ENCODE measurements at regions not wholly inside any gene's neighbourhood (a gene's known extent, or its start where the extent isn't known, plus 50 kb on each side); places are given as distances from the start of the nearest gene placed in this dataset.
A peak's percentile ranks its signal among the peaks of the same experiment; 100 is the strongest.
"Not testable (repeated sequence)": the region's sequence is repeated elsewhere in the genome, so short reads cannot be mapped to it uniquely, and the experiment has no call there.

DNA sequence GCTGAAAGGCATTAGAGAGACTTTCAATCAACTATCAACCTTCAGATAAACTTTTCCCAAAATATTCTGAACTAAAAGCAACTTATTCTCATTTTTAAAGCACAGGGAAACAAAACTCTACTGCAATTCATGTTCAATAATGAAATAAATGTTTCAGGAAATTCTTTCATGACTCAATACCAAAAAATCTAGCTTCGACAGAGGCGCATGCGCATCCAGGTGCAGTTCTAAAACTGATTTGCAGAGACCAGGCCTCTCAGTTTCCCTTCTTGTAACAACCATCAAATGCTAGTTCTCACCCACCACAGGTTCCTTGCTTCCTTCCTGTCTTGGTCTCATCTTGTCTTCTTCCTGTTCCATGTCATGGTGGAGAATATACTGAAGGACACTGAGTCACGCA lies 55.3 kb upstream of the NRBF2 start:
- DNase-seq = no peak

DNA sequence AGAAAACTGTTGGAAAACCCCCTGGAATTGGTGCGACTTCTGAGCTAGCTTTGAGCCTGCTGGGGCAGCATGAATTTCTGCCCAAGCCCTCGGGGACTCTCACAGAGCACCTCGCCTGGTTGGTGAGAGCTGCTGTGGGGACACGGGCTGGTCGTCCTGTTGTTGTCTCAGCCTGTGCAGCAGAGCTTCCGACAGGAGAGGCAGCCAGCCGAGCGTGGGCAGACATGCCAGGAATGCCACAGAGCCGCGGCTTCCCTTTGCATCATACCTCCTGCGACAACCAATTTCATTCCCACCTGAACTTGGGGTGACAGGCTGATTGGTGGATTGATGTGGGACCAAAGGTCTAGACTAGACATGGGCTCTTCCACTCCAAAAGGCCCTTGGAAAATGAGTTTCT lies 60.2 kb upstream of the NRBF2 start:
- DNase-seq = no peak

DNA sequence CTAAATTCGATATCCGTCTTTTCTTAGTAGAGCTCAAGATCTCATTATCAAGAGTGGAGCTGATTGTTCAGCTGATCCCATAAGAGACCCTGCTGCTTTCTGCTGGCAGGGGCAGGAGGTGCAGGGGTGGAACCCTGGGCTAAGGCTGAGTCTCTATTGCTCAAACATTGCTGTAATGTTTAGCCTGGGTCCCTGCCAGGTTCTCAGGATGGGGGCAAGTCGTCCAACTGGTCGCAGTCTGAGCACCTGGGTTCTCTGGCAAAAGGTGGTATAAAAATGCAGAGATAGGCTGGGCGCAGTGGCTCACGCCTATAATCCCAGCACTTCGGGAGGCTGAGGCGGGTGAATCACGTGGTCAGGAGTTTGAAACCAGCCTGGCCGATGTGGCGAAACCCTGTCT lies 62.0 kb upstream of the NRBF2 start:
- DNase-seq = no peak

DNA sequence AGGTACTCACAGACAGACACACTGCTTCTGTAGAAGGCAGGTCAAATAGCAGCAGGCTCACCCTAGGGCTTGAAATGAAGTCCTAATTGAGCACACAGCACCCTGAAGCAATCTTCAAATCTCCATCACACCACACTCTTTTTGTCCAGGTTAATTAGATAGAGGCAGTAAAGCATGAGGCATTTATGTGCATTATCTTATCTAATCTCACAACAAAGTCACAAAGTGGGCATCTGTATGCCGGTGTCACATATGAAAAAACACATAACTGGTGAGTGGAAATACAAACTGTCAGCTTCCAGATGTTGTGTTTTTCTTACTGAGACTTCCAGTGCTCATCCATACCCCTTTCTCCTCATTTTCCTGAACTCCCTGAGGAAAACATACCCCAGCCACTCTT lies 63.8 kb upstream of the NRBF2 start:
- no peak for DNase-seq

DNA sequence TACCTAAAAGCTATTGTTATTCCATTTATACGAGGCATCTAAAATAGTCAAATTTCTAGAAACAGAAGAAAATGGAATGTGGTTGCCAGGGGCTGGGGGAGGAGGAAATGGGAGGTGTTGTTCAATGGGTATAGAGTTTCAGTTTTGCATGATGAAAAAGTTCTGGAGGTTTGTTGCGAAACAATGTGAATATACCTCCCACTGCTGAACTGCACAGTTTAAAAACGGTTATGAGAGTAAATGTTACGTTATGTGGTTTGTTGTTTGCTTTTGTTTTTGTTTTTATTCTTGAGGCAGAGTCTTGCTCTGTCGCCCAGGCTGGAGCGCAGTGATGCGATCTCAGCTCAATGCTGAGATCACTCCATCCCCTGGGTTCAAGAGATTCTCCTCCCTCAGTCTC lies 64.9 kb upstream of the NRBF2 start:
- peak in 1 of 2 donors; percentile 13 for DNase-seq

DNA sequence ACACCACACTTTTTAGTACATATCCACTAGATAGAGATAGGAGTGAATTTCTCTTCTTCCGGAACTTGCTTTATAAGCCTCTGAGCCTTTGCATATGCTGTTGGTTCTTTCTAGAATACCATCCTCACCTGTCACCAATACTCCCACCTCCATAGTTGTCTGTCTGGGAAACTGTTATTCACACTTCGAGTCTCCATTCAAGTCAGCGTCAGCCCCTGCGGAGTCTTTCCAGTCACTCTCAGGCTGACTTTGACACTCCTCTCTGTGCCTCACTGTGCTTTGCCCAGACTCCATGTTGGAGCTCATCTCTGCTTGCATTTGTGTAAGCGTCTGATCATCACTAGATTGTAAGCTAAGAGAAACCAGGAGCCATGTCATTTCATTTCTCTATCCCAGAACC lies 66.5 kb upstream of the NRBF2 start:
- no peak for DNase-seq

DNA sequence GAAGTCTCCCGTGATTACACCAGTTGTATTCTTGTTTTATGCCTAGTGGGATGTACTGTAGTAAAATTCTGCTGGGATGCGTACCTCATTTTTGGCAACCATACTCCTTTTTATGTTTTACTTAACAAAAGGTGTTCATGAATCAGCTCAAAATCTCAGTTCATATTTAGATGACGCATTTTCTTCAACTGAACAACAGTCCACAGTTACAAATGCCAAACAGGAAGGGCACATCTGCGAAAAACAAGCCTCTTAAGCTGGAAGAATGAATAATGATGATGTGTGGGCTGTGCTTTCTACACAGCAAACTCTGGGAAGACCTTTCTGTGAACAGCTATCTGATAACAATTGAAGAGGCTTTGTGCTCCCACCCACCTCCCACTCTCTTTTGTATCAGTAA lies 68.4 kb upstream of the NRBF2 start:
- no peak for DNase-seq

DNA sequence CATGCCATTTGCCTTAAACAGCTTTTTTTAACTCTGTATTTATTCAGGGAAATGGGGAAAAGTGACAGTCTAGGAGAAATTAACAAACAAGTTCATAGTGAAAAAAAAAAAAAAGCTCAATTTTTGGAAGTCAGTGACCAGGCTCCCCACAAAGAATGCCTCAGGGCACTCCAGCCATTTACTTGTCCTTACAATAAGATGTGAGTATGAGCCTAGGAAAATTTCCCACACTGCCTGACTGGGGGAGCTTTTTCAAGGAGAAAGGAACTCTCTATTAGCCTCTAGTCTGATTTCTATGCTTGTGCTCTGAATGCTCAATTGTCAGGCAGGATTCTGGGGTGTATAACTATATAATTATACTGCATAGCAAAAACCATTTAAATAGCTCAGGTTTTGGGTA lies 74.9 kb upstream of the NRBF2 start:
- no peak for DNase-seq

DNA sequence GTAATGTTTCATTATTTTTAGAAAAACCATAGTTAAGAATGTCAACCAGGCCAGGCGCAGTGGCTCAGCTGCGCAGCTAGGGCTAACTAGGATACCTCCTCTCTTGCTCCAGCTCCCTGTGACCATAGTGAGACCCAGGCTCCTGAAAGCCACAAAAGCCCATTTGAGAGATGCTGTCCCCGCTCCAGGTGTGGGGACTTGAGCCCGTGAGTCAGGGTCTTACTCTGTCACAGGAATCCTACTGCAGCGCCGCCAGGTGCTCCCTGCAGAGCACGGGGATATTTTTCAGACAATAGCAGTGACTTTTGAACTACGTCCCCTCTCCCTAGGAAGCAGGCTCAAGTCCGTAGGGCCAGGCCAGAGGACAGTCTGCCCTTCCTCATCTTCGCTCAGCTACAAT lies 75.6 kb upstream of the NRBF2 start:
- no peak for DNase-seq

DNA sequence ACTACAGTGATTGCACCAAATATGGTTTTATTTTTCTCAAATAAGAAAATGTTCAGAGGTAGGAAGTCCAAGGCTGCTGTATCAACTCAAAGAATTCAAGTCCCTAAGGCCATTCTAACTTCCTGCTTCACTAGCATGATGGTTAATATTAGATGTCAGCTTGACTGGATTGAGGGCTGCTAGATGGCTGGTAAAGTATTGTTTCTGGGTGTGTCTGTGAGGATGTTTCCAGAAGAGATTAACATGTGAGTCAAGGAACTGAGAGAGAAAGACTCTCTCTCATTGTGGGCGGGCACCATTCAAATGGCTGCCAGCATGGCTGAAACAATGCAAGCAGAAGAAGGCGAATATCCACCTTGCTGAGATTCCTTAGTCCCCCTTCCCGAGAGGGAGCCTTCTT lies 77.4 kb upstream of the NRBF2 start:
- no peak for DNase-seq

DNA sequence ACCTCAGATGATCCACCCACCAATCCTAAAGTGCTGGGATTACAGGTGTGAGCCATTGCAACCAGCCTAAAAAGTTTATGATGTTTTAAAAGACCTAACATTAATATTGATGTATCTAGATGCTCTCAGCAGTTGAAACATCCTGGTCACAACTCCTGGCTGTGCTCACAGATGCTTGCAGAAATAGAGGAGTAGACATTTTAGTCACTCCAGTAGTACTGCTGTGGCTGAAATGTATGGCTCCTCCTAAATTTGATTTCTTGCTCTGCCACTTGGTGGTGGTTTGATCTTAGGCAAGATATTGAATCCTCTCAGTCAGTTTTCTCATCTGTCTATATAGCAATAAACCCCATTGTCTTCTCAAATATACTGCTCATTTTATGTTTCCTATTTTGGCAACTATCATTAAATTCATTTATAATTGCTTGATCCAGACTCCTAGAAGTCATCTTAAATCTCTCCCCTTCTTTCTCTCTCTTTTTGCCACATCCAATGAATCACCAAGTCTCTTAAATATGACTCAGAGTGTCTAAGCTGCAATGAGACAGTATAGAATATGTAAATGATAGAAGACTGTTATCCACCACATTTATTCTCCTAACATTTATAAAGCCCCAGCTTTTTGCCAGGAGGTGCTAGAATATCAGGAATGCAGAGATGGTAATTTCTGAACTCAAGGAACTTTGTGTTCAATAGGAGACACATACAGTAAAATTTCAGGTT lies 78.1 kb upstream of the NRBF2 start:
- DNase-seq = no peak

DNA sequence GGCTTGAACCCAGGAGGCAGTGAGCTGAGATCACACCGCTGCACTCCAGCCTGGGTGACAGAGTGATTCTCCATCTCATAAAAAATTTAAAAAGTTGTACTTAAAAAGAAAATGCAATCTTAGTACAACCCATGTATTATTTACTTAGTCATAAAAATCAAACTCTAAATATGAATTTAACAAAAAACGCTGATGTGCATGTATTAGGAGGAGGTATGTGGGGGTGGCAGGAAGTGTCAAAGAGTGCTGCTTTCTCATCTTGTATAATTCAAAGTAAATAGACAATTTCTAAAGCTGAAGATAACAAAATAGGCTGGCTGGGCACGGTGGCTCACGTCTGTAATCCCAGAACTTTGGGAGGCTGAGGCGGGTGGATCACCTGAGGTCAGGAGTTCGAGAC lies 81.0 kb upstream of the NRBF2 start:
- DNase-seq = no peak

DNA sequence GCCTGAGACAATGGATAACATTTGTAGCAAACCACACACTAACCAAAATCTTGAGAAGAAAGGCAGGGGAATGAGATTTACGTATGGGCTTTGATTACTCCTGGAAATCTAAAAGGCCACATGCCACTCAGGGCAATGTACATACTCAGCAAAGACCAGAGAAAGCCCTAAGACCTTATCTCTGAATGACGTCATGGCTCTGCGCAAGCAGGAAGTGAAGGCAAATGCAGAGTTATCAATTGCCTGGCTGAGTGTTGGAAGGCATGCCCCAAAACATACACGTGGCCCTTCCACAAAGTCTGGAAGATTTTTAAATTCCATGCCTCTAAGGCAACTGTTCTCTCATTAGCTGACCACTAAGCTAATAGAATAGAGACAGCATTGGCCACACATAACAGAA lies 90.9 kb upstream of the NRBF2 start:
- no peak for DNase-seq

DNA sequence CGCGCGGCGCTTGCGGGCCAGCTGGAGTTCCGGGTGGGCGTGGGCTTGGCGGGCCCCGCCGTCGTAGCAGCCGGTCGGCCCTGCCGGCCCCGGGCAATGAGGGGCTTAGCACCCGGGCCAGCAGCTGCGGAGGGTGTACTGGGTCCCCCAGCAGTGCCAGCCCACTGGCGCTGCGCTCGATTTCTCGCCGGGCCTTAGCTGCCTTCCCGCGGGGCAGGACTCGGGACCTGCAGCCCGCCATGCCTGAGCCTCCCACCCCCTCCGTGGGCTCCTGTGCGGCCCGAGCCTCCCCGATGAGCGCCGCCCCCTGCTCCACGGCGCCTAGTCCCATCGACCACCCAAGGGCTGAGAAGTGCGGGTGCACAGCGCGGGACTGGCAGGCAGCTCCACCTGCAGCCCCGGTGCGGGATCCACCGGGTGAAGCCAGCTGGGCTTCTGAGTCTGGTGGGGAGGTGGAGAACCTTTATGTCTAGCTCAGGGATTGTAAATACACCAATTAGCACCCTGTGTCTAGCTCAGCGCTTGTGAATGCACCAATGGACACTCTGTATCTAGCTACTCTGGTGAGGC lies 99.4 kb upstream of the NRBF2 start:
- not testable (repeated sequence) for DNase-seq

DNA sequence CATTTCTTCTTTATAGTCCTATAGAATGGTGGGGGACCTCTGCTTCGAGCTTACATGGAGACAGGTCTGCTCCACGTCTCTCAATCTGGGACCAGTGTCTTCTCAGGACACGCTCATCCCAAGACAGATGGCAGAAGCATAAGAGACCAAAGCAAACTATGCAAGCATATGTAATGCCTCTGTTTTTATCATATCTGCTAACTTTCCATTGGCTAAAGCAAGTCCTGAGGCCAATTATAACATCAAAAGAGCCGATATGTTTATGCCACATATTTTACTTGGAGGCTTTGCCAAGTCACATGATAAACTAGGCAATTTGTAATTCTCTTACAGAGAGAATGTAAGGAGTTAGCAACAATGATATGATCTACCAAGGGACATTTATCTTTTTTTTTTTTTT lies 102.6 kb upstream of the NRBF2 start:
- no peak for DNase-seq

DNA sequence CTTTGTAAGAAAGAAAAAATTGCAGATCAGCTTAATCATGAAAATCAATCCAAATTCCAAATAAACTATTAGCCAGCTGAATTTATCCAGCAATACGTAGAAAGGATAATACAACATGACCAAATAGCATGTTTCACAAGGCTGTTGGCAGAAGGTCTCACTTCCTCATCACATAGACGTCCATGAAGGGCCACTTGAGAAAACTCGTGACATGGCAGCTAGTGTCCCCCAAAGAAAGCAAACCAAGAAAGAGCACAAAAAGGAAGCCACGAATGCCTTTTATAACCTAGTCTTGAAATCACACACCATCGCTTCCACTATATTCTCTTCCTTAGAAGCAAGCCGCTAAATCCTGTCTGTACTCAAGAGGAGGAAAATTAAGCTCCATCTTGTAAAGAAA lies 105.6 kb upstream of the NRBF2 start:
- no peak for DNase-seq

DNA sequence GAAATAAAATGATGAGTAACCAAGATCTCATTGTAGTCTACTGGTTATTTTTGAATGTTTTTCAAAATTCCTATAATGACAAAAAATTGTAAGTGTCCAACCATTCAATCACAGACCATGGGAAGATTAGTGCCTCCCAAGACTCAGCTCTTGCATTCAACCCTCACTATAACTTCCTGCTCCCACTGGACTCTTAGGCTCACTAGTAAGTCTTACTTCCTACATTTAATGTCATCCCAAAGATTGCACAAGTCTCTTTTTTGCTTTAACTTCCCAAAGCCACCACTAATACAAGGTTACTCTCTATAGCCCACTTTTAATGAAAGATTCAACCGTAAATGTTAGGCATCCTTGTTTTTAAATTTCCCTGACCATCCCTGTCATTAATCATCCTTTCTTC lies 111.9 kb upstream of the NRBF2 start:
- DNase-seq = no peak

DNA sequence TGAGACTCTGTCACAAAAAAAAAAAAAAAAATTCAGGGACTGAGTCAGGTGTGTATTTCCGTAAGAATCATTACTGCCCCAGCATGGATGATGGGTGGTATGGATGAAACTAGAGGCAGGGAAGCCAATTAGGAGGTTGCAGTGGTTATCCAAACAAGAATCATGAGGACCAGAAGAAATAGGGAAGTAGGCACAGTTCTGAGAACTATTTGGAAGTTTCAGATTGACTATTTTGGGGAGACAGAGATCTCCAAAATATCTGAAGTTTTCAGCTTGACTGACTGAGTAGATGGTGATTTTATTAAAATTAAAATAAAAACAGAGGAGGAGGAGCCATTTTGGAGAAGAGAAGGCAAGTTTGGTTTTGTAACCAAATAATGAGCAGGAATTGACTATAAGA lies 119.4 kb upstream of the NRBF2 start:
- DNase-seq = no peak

DNA sequence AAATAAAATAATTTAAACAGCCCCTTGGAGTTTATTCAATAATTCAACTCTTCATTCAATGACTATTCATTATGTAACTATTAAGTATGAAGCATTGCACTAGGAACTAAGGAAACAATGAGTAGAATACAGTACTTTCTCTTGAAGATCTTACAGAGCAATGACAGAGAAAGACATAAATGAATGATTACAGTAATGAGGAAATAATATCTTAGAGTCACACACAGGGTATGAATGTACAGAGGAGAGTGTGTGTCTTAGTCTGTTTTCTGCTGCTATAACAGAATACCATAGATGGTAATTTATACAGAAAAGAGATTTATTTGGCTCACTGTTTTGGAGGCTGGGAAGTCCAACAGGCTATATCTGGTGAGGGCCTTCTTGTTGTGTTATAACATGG lies 120.5 kb upstream of the NRBF2 start:
- DNase-seq = no peak

DNA sequence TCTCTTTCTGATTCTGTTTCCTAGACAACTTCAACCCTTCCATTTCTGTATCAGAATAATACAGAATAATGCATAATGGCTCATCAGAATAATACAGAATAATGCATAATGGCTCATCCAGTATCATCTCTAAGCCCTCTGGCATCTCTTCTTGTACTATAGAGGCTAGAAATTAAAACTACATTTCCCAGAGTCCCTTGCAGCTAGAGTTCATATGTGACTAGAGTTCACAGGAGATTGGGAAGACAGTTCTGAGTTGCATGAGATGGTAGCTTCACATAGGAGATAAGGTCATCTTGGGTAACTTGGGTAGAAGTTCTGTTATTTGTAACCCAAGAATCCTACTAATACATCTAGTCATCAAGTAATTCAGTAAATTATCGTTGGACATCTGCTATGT lies 122.9 kb upstream of the NRBF2 start:
- no peak for DNase-seq

DNA sequence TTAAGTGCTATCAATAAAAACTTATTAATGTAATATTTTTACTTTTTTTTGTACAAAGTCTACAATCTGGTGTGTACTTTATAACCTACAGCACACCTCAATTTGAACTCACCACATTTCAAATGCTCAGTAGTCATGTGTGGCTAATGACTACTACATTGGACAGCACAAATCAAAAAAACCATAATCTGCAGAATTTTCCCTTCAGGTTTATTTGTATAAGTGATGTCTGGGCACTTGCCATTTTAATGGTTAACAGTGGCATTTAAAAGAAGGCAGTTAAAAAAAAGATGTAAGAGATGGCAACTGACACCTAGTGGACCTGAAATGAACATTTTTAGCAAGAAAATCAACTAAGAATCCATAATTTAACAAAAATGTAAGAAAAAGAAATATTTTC lies 124.6 kb upstream of the NRBF2 start:
- no peak for DNase-seq

DNA sequence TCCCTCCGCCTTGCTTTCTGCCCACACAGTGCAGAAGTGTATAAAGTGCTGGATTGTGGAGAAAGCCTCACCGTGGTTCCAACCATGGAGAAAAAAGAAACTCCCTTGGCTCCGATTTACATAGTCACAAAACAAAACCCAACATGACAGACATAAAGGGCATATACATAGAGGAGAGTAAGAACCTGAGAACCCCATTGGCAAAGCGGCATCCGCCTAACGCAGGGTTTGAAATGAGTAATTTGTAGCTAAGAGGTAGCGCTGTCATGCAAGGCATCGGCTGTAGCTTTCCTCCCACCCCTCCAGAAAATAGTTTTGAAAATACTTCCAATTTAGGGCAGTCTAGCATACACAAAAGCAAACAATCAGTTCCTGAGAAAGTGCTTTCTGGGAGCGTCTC lies 126.0 kb upstream of the NRBF2 start:
- no peak for DNase-seq

DNA sequence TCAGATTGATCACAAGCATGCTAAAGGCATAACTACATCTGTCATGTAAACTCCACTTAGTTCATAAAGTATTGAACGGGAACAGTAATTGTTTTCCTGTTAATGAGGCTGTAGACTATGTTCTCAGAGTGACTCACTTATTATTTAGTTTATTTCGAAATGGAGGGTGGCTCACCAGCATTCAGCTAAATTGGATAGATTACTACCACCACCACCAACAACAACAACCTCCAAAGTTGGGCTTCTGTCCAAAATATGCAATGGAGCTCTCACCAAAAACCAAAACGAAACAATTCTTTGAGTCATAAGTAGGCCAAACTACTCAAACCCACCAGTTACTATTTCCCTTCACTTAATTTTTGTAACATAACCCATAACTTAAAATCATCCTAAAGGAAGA lies 127.9 kb upstream of the NRBF2 start:
- DNase-seq = no peak

DNA sequence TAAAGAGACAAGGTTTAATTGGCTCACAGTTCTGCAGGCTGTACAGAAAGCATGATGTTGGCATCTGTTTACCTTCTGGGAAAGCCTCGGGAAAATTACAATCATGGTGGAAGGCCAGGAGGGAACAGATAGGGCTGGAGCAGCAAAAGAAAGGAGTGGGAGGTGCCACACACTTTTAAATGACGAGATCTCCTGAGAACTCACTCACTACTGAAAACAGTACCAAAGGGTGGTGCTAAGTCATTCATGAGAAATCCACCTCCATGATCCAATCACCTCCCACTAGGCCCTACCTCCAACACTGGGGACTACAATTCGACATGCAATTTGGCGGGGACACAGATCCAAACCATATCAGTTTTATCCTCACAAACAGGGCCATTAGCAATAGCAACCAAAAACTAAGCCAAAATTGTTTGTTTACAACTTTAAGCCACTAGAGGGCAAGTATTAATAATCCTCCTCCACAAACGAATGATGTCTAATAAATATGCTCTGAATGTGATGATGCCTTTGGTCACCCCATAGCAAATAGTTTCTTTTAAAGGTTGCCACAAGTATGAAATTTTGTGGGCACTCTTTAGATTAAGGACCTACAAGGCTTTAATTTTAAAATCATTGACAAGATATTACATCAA lies 129.2 kb upstream of the NRBF2 start:
- no peak for DNase-seq

DNA sequence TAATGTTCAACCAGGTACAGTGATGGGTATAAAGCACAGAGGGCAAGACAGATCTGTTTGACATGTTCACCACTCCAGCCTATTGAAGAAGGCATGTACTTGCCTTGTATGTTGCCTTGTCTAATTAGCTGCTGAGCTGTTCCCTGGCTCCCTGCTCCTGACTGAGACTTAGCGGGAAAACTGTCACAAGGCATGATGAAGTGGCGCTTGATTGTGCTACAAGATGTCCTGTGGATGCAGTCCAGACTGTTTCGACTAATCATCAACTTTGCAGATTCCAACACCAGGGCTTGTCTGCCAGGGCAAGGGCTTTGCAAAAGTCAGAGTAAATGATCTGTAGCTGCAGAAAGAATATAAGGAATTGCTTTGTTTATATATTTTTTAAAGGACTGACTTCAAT lies 136.2 kb upstream of the NRBF2 start:
- DNase-seq = no peak

All from stimulated activated CD4-positive, alpha-beta T cell treated with anti-CD3 and anti-CD28 coated beads, Interleukin-2, amount 100 ng/mL, for 24 hours (primary cell).